ENCODE measurements at regions not wholly inside any gene's neighbourhood (a gene's known extent, or its start where the extent isn't known, plus 50 kb on each side); places are given as distances from the start of the nearest gene placed in this dataset.

- no peak for ATAC-seq
These were observed 146.1 kb upstream of the TMCO5A start for GRCh38 chr15:37788330-37788729.

GRCh38 chr15:37788767-37789396 is 145.6 kb upstream of the TMCO5A start:
- ChIA-PET CTCF (no interaction called here), POLR2A (no interaction called here)

More at GRCh38 chr15:37788330-37788729, 146.1 kb upstream of the TMCO5A start:
- Histone ChIP-seq H3K36me3 (ENCODE audit: control insufficient read depth, insufficient read depth, low read length) (no peaks in the 10 kb centered on the region), H3K9me3 (ENCODE audit: control insufficient read depth, insufficient read depth, low read depth, low read length) (peaks cover 2% of the 10 kb centered on the region; the same call in 1 of the 2 replicates), H3K4me1 (ENCODE audit: control insufficient read depth, insufficient read depth, low read length) (no peaks in the 10 kb centered on the region), H3K27ac (ENCODE audit: low read length) (no peak overlapping the region), H3K4me3 (ENCODE audit: low read depth in 2 of 2, low read length in 2 of 2) (no peak overlapping the region), H3K27me3 (ENCODE audit: control insufficient read depth, insufficient read depth, low read length) (no peaks in the 10 kb centered on the region)
- DNase-seq (ENCODE audit: low read depth, low spot score), result no peak
- no TSS peak for BruUV-seq (replicated peaks)
- in situ Hi-C loops (cut with HindIII; ENCODE audit: low pct_unique_long_range_greater_than_20kb, low sequenced_read_pairs), result no loop called here
- CTCF ChIA-PET, result no interaction called here
- POLR2A ChIA-PET, result no interaction called here
- no peak for TF ChIP-seq POLR2AphosphoS5 (IDR thresholded peaks at IDR 0.05; ENCODE audit: low read depth, low read length)
- TF ChIP-seq SIN3A (IDR thresholded peaks at IDR 0.05; ENCODE audit: borderline replicate concordance, insufficient read depth, low read depth, low read length), result no peak
- TF ChIP-seq, protein P1, sequence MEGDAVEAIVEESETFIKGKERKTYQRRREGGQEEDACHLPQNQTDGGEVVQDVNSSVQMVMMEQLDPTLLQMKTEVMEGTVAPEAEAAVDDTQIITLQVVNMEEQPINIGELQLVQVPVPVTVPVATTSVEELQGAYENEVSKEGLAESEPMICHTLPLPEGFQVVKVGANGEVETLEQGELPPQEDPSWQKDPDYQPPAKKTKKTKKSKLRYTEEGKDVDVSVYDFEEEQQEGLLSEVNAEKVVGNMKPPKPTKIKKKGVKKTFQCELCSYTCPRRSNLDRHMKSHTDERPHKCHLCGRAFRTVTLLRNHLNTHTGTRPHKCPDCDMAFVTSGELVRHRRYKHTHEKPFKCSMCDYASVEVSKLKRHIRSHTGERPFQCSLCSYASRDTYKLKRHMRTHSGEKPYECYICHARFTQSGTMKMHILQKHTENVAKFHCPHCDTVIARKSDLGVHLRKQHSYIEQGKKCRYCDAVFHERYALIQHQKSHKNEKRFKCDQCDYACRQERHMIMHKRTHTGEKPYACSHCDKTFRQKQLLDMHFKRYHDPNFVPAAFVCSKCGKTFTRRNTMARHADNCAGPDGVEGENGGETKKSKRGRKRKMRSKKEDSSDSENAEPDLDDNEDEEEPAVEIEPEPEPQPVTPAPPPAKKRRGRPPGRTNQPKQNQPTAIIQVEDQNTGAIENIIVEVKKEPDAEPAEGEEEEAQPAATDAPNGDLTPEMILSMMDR (IDR thresholded peaks at IDR 0.05), result no peak
- TF ChIP-seq REST (IDR thresholded peaks at IDR 0.05; ENCODE audit: insufficient read depth in 1 of 2, low read depth in 2 of 2, low read length in 1 of 2), result no peak
- TF ChIP-seq TCF7L2 (IDR thresholded peaks at IDR 0.05; ENCODE audit: low read depth, low read length), result no peak
- intact Hi-C loops (cut with micrococcal nuclease; ENCODE audit: unreplicated experiment), result no loop called here

More at GRCh38 chr15:37788767-37789396, 145.6 kb upstream of the TMCO5A start:
- ATAC-seq, result no peak
- intact Hi-C loops (cut with micrococcal nuclease; ENCODE audit: unreplicated experiment) (no loop called here), in situ Hi-C loops (cut with HindIII; ENCODE audit: low pct_unique_long_range_greater_than_20kb, low sequenced_read_pairs) (no loop called here)
- Histone ChIP-seq H3K9me3 (ENCODE audit: control insufficient read depth, insufficient read depth, low read depth, low read length) (peaks cover 2% of the 10 kb centered on the region; the same call in 1 of the 2 replicates), H3K4me1 (ENCODE audit: control insufficient read depth, insufficient read depth, low read length) (no peaks in the 10 kb centered on the region), H3K27ac (ENCODE audit: low read length) (no peak overlapping the region), H3K27me3 (ENCODE audit: control insufficient read depth, insufficient read depth, low read length) (no peaks in the 10 kb centered on the region), H3K4me3 (ENCODE audit: low read depth in 2 of 2, low read length in 2 of 2) (no peak overlapping the region), H3K36me3 (ENCODE audit: control insufficient read depth, insufficient read depth, low read length) (no peaks in the 10 kb centered on the region)
- TF ChIP-seq, protein P1 (IDR thresholded peaks at IDR 0.05), result no peak
- TF ChIP-seq SIN3A (IDR thresholded peaks at IDR 0.05; ENCODE audit: borderline replicate concordance, insufficient read depth, low read depth, low read length) (no peak), TCF7L2 (IDR thresholded peaks at IDR 0.05; ENCODE audit: low read depth, low read length) (no peak), POLR2AphosphoS5 (IDR thresholded peaks at IDR 0.05; ENCODE audit: low read depth, low read length) (no peak), REST (IDR thresholded peaks at IDR 0.05; ENCODE audit: insufficient read depth in 1 of 2, low read depth in 2 of 2, low read length in 1 of 2) (no peak)
- no TSS peak for BruUV-seq (replicated peaks)
- DNase-seq (ENCODE audit: low read depth, low spot score), result no peak

Measured in Panc1 (cell line).